ACC112 (cell line): ENCODE measurements at regions not wholly inside any gene's neighbourhood (a gene's known extent, or its start where the extent isn't known, plus 50 kb on each side); places are given as distances from the start of the nearest gene placed in this dataset.

Source experiments
- H2AFZ ChIP-seq: fragments of 200-600 bp; sonication (generic); one replicate; pipeline ENCODE4 v1.6.0; 2017; ENCODE audit warnings: antibody characterized with exemption, low read length; ENCODE audit not compliant: unreplicated experiment
- H3K27ac ChIP-seq: fragments of 200-600 bp; sonication (generic); 2 replicates; pipeline ENCODE4 v1.5.1; 2014; ENCODE audit warnings: low read depth, mild to moderate bottlenecking, antibody characterized with exemption, low read length, moderate library complexity
- H3K27me3 ChIP-seq: fragments of 200-600 bp; sonication (generic); 2 replicates; pipeline ENCODE4 v1.6.1; 2014; ENCODE audit warnings: mild to moderate bottlenecking, antibody characterized with exemption, low read length, moderate library complexity, mixed read lengths; ENCODE audit not compliant: insufficient read depth
- H3K36me3 ChIP-seq: fragments of 200-600 bp; sonication (generic); 2 replicates; pipeline ENCODE4 v1.6.1; 2016; ENCODE audit warnings: mild to moderate bottlenecking, antibody characterized with exemption, low read length, moderate library complexity, mixed read lengths; ENCODE audit not compliant: insufficient read depth
- H3K4me1 ChIP-seq: fragments of 200-600 bp; sonication (generic); one replicate; pipeline ENCODE4 v1.6.1; 2016; ENCODE audit warnings: low read length, mixed read lengths; ENCODE audit not compliant: insufficient read depth, unreplicated experiment, control insufficient read depth
- H3K4me3 ChIP-seq: fragments of 200-600 bp; sonication (generic); 2 replicates; pipeline ENCODE4 v1.5.1; 2014; ENCODE audit warnings: mild to moderate bottlenecking, low read depth, low read length
- H3K79me2 ChIP-seq: fragments of 200-600 bp; sonication (generic); one replicate; pipeline ENCODE4 v1.6.0; 2016; ENCODE audit warnings: low read length; ENCODE audit not compliant: control insufficient read depth, unreplicated experiment, insufficient read depth

- H3K4me1 ChIP-seq = peaks cover 11% of the 10 kb centered on the region
- no peak overlapping the region for H3K4me3 ChIP-seq
- no peak overlapping the region for H2AFZ ChIP-seq
- H3K27me3 ChIP-seq = no peaks in the 10 kb centered on the region
- no peaks in the 10 kb centered on the region for H3K36me3 ChIP-seq
- H3K79me2 ChIP-seq = no peaks in the 10 kb centered on the region
- no peak overlapping the region for H3K27ac ChIP-seq
These were observed 59.1 kb upstream of the PDC start for GRCh38 chr1:186519982-186520381.

- Histone ChIP-seq H3K36me3 (no peaks in the 10 kb centered on the region), H3K79me2 (no peaks in the 10 kb centered on the region), H3K27ac (no peak overlapping the region), H3K27me3 (no peaks in the 10 kb centered on the region), H2AFZ (no peak overlapping the region), H3K4me3 (no peak overlapping the region), H3K4me1 (peaks cover 11% of the 10 kb centered on the region)
These were observed 58.0 kb upstream of the PDC start for GRCh38 chr1:186518822-186519381.

DNA sequence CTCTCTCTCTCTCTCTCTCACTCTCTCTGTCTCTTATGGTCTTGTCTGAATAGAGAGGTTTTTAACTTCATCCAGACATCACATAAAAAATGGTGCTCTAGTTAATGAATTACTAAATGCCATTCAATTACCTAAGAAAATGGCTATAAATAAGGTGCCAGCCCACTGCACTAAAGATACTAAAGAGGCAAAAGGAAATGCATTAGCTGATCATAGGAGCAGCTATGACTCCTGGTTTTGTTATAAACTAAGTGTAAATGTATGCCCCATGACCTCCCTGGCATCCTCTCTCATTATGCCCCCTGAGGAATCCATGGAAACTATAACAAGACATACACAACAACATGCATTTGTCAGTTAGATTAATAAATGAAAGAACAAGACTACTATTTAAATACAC lies 57.5 kb upstream of the PDC start:
- no peak overlapping the region for H3K4me3 ChIP-seq

GRCh38 chr1:186514367-186514766 lies 53.5 kb upstream of the PDC start:
- Histone ChIP-seq H3K27me3 (no peaks in the 10 kb centered on the region), H3K36me3 (no peaks in the 10 kb centered on the region), H3K79me2 (no peaks in the 10 kb centered on the region), H3K4me3 (no peak overlapping the region), H3K27ac (no peak overlapping the region), H2AFZ (no peak overlapping the region), H3K4me1 (no peaks in the 10 kb centered on the region)

More for the DNA sequence above, 57.5 kb upstream of the PDC start:
- Histone ChIP-seq H3K27ac (no peak overlapping the region), H3K27me3 (no peaks in the 10 kb centered on the region), H2AFZ (no peak overlapping the region), H3K36me3 (no peaks in the 10 kb centered on the region), H3K79me2 (no peaks in the 10 kb centered on the region), H3K4me1 (peaks cover 11% of the 10 kb centered on the region)

GRCh38 chr1:186513526-186513925 lies 52.6 kb upstream of the PDC start:
- no peak overlapping the region for H2AFZ ChIP-seq
- H3K79me2 ChIP-seq = no peaks in the 10 kb centered on the region

GRCh38 chr1:186512698-186513457 lies 52.0 kb upstream of the PDC start:
- Histone ChIP-seq H3K79me2 (no peaks in the 10 kb centered on the region), H3K4me1 (no peaks in the 10 kb centered on the region), H3K27ac (no peak overlapping the region), H3K4me3 (no peak overlapping the region), H3K36me3 (no peaks in the 10 kb centered on the region), H3K27me3 (no peaks in the 10 kb centered on the region), H2AFZ (no peak overlapping the region)

More at GRCh38 chr1:186513526-186513925, 52.6 kb upstream of the PDC start:
- Histone ChIP-seq H3K27ac (no peak overlapping the region), H3K4me3 (no peak overlapping the region), H3K4me1 (no peaks in the 10 kb centered on the region), H3K27me3 (no peaks in the 10 kb centered on the region), H3K36me3 (no peaks in the 10 kb centered on the region)

DNA sequence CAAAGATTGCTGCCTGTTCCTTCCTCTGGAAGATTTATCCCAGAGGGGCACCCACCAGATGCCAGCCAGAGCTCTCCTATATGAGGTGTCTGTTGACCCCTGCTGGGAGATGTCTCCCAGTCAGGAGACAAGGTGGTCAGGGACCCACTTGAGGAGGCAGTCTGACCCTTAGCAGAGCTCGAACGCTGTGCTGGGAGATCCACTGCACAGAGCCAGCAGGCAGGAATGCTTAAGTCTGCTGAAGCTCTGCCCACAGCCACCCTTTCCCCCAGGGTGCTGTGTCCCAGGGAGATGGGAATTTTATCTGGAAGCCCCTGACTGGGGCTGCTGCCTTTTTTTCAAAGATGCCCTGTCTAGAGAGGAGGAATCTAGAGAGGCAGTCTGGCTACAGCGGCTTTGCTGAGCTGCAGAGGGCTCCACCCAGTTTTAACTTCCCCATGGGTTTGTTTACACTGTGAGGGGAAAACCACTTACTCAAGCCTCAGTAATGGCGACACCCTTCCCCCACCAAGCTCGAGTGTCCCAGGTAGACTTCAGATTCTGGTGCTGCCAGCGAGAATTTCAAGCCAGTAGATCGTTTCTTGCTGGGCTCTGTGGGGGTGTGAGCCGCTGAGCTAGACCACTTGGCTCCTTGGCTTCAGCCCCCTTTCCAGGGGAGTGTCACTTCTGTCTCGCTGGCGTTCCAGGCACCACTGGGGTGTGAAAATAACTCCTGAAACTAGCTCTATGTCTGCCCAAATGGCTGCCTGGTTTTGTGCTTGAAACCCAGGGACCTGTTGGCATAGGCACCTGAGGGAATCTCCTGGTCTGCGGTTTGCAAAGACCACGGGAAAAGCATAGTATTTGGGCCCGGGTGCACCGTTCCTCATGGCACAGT lies 51.1 kb upstream of the PDC start:
- Histone ChIP-seq H3K27me3 (no peaks in the 10 kb centered on the region), H3K4me1 (no peaks in the 10 kb centered on the region), H3K36me3 (no peaks in the 10 kb centered on the region), H3K4me3 (no peak overlapping the region), H3K79me2 (no peaks in the 10 kb centered on the region), H3K27ac (no peak overlapping the region), H2AFZ (no peak overlapping the region)
